GM19467 (cell line): ENCODE measurements at regions not wholly inside any gene's neighbourhood (a gene's known extent, or its start where the extent isn't known, plus 50 kb on each side); places are given as distances from the start of the nearest gene placed in this dataset.
"Not testable (repeated sequence)": the region's sequence is repeated elsewhere in the genome, so short reads cannot be mapped to it uniquely, and the experiment has no call there.

Experiments used
- ATAC-seq: cut with Tn5 transposase; IDR thresholded peaks from one replicate; pipeline ENCODE4 v1.9.1; 2021; ENCODE audit warnings: mild to moderate bottlenecking, moderate library complexity; ENCODE audit not compliant: unreplicated experiment

DNA sequence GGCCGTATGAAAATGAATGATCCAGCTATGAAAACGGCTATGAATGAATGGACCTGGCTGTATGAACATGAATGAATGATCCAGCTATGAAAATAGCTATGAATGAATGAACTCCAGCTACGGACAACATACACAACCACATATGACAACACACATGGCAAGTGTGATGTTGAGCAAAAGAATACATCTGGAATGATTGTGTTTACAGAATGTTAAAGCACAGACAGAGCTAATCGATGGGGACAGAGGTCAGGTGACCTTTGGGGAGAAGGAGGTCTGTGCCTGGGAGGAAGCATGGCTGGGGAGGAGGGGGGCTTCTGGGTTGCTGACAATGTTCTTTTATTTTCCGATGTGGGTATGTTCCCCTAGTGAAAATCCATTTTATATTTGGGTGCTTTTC lies 174.0 kb upstream of the WSCD1 start:
- ATAC-seq, result no peak

GRCh38 chr17:5897275-5897911 lies 172.8 kb upstream of the WSCD1 start:
- ATAC-seq, result no peak

DNA sequence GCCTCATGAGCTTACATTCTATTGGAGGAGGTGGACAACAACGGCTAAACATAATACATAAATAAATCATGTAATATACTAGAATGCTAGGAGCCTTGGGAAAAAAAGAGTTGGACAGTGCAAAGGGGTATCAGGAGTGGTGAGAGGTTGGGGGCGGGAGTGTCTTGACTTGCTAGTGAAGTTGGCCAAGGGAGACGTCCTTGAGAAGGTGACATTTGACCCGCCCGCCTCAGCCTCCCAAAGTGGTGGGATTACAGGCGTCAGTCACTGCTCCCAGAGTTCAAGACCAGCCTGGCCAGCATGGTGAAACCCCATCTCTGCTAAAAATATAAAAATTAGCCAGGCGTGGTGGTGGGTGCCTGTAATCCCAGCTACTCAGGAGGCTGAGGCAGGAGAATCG lies 172.2 kb upstream of the WSCD1 start:
- ATAC-seq, result not testable (repeated sequence)

DNA sequence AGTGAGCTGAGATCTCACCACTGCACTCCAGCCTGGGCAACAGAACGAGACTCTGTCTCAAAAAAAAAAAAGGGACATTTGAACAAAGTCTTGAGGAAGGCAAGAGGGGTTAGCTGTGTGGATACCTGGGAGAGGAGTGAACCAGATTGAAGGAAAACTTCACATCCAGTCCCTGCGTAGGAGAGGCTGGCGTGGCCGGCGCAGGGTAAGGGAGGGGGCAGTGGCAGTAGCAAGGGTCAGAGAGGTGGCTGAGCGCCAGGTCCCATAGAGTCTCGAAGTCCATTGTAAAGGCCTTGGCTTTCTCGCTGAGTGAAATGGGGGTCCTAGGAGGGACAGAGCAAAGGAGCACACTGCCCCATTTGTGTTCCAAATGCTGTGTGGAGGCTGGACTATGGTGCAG lies 171.8 kb upstream of the WSCD1 start:
- no peak for ATAC-seq

DNA sequence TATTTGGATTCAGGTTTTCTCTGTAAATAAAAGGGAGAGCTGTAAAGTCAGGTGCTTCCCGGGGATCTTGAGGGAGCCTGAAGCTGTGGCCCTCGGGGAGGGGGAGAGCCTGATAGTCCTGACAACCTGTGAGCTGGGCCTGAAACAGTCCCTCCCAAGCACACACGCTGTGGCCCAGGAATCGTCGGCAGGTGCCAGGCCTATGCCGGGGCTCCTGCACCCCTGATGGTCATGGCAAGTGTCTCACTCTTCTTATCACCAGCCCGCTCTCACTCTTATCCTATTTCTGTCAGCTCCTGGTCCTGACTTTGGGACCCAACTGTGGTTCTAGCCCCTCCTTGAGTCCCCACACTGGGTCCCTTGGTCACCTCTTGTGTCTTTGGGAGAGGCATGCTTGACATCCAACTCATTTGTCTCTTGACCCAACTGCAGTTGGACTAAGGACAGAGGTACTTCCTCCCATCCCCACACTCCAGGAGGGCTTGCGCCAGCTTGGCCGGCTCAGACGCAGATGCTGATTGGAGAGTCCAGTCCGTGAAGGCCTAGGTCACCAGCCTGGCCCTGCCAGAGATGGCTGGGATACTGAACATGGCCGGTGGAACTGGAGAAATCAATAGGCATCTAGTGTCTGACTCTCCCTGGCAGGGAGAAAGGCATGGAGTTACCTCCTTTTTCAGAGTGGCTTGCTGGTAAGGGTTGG lies 170.5 kb upstream of the WSCD1 start:
- ATAC-seq, result no peak

DNA sequence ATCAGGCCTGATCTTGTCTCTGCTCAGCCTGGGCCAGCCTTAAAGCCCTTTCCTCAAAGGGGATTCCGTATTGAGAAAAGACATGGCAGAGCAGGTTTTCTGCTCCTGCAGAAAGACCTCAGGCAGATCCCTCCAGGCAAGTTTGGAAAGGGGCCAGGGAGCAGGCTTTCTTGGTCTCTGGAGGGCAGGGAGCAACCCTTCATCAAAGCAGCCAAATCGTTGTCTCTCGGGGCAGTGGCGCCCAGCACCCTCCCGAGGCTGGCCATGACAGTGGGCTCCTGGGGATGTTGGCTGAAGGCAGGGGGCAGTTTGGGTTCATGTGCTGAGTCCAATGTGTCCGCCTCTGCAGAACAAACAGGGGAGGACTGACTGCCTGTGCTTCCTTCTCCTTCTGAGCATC lies 168.4 kb upstream of the WSCD1 start:
- no peak for ATAC-seq

DNA sequence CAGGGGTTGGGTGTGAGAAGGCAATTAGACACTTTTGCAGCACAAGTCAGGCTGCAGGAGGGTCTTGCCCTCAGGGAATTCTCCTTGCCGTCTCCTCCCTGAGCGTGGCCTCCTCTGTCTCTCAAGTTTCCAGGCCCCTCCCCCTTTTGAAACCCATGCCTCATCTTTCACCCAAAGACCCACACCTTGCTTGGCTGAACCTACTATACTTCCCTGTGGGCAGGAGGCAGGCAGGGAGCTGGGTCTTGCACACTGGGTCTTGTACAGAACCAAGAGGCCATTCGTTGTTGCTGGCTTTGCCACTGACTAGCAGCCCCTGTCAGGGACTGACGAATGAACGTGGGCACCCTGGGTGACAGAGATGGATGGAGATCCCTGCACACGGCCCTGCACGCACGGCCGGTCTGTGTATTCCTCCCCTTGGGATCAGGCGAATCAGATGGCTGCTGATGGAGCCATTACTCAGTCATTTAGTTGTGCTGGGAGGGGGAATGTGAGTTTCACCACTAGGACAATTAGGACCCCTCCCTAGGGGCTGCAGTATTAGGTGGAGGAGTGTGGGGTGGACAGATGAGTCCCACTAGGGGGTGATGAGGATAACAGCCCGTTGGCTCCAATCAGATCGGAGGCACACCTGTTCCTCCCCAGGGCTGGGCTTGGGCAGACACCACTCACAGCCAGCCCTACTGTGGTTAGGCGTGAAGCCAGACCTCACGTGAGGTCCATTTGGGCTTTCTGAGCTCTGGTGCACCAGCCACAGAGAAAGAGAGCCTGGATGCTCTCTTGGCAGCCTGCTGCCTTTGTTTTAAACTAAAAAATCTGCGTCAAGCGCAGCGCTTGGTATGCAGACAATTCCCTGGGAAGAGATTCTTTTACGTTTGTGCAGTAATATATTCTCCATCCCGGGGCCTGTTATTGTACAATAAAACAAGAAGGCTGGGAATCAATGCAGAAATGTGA lies 167.7 kb upstream of the WSCD1 start:
- ATAC-seq, result no peak

GRCh38 chr17:5911919-5912318 lies 158.3 kb upstream of the WSCD1 start:
- ATAC-seq, result no peak

DNA sequence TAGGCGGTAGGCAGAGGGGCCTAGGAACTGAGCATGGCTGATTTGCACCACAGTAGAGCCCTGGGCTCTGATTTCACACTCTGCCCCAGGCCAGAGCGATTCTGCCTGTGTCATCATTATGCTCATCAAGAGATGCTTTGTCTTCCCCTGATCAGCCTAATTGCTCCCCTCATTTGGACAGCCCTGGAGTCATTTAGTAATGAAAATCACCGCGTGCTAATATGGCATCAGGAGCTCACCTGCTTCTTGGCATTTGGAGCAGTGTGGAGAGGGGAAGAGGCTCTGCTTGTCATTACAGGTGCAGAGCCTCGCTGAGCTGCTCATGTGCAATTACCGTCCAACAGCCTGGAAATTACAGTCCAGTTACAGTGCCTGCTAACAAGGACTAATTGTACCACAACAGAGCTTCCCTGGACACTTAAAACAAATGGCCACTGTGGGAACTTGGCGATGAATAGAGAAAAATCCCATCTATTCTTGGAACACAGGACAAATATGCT lies 157.1 kb upstream of the WSCD1 start:
- ATAC-seq, result no peak

DNA sequence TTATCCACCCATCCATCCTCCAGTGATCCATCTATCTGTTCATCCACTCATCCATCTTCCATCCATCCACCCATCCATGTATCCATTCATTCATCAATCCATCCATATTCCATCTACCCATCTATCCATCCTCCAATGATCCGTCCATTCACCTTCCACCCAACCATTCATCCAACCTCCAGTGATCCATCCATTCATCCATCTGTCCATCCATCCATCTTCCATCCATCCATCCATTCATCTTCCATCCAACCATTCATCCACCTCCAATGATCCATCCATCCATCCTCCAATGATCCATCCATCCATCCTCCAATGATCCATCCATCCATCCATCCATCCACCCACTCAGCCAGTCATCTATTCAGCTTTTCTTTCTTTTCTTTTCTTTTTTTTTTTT lies 156.5 kb upstream of the WSCD1 start:
- no peak for ATAC-seq

- ATAC-seq, result no peak
These were observed 154.8 kb upstream of the WSCD1 start for GRCh38 chr17:5915337-5915736.

- no peak for ATAC-seq
These were observed 151.1 kb upstream of the WSCD1 start for GRCh38 chr17:5919089-5919488.

- no peak for ATAC-seq
These were observed 148.5 kb upstream of the WSCD1 start for GRCh38 chr17:5921512-5922282.

GRCh38 chr17:5922476-5922875 lies 147.7 kb upstream of the WSCD1 start:
- no peak for ATAC-seq

GRCh38 chr17:5929721-5930120 lies 140.5 kb upstream of the WSCD1 start:
- ATAC-seq, result no peak

DNA sequence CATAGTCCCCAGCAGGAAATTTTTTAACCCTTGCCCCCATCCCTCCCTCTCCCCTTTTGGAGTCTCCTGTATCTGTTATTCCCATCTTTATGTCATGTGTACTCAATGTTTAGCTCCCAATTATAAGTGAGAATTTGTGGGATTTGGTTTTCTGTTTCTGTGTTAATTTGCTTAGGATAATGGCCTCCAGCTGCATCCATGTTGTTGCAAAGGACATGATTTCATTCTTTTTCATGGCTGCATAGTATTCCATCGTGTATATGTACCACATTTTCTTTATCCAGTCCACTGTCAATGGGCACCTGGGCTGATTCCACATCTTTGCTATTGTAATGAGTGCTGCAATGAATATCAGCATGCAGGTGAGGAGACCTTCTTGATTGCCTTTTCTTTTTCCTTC lies 139.6 kb upstream of the WSCD1 start:
- not testable (repeated sequence) for ATAC-seq

GRCh38 chr17:5931616-5932015 lies 138.6 kb upstream of the WSCD1 start:
- ATAC-seq, result no peak

- no peak for ATAC-seq
These were observed 136.7 kb upstream of the WSCD1 start for GRCh38 chr17:5933430-5933829.

DNA sequence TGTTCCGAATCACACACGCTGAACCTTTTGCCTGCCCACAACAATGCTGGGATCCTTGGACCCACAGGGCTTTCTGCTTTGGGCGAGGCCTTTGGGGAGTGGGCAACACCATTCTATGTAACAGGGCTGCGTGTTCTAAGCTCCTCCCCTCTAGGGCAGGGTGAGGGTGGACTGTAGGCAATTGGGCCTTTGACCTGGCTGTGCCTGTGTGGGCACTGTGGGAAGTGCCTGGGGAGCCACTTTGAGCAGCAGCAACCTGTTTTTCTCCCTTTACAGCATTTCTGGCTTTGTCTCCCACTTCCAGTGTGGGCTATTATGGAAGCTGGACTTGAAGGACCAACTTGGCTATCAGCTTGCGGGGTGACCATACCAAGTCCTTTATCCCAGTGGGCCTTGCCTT lies 128.9 kb upstream of the WSCD1 start:
- no peak for ATAC-seq

DNA sequence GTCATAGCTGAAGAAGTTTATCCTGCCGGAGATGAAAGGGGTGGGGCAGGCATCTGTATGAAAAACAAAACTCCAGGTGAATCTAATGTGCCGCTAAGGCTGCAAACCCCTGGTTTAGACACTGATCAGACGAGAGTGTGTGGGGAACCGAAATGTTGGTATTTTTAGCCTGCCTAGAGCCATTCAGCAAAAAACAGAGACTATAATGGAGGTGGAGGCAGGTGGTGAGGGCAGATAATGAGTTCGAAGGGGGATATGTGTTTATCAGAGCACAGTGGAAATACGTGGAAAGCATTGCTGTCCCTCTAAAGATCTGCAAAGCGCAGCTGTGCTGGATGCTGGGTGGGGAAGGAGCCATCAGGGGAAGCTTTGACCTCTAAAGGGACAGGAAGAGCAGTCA lies 127.5 kb upstream of the WSCD1 start:
- ATAC-seq, result no peak

- no peak for ATAC-seq
These were observed 126.9 kb upstream of the WSCD1 start for GRCh38 chr17:5943232-5943631.
